Epithelial cell of esophagus (primary cell): ENCODE measurements at regions not wholly inside any gene's neighbourhood (a gene's known extent, or its start where the extent isn't known, plus 50 kb on each side); places are given as distances from the start of the nearest gene placed in this dataset.

Source experiments
- DNase-seq: peaks from one replicate; pipeline ENCODE4 v3.0.0; 2010; ENCODE audit warnings: low read depth
- H3K4me3 ChIP-seq: 2 replicates; pipeline ENCODE4 v1.5.1; 2011; ENCODE audit warnings: mild to moderate bottlenecking, low read length, control low read depth
- TF ChIP-seq, protein P1 (sequence below): IDR thresholded peaks from 2 replicates; pipeline ENCODE4 v1.5.1; 2011; ENCODE audit warnings: low read depth, mild to moderate bottlenecking, low read length, control low read depth, inconsistent platforms; ENCODE audit not compliant: insufficient read depth; ENCODE audit errors: missing control alignments

- DNase-seq, result no peak
- no peak overlapping the region for H3K4me3 ChIP-seq
- TF ChIP-seq, protein P1, sequence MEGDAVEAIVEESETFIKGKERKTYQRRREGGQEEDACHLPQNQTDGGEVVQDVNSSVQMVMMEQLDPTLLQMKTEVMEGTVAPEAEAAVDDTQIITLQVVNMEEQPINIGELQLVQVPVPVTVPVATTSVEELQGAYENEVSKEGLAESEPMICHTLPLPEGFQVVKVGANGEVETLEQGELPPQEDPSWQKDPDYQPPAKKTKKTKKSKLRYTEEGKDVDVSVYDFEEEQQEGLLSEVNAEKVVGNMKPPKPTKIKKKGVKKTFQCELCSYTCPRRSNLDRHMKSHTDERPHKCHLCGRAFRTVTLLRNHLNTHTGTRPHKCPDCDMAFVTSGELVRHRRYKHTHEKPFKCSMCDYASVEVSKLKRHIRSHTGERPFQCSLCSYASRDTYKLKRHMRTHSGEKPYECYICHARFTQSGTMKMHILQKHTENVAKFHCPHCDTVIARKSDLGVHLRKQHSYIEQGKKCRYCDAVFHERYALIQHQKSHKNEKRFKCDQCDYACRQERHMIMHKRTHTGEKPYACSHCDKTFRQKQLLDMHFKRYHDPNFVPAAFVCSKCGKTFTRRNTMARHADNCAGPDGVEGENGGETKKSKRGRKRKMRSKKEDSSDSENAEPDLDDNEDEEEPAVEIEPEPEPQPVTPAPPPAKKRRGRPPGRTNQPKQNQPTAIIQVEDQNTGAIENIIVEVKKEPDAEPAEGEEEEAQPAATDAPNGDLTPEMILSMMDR, result no peak
Observed at GRCh38 chr9:129361196-129361595, 183.1 kb upstream of the IER5L start.

DNA sequence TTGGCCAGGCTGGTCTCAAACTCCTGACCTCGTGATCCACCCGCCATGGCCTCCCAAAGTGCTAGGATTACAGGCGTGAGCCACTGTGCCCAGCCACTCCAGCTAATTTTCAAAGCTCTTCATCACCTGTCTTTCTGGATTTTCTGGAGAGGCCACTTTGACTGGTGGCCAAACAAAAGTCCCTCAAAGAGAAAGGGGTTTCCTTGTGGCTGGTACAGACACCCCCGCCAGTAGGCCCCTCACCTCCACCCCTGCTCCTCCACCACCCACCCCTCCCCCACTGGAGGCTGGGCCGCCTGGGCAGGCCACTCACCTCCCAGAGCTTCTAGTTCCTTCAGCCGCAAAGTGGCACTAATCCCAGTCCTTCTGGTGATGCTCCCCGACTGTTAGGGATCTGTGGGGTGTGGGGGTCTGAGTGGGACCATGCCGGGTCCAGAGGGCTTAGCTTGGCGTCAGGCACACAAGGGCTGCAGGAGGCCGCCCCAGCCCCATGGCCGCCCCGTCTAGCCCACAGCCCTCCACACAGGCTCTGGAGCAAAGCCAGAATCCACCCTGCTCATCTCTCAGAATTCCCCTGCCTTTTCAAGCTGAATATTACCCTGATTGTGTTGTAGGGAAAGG is 182.0 kb upstream of the IER5L start:
- TF ChIP-seq, protein P1, result no peak
- DNase-seq, result no peak
- no peak overlapping the region for H3K4me3 ChIP-seq

GRCh38 chr9:129359162-129359811 is 181.2 kb upstream of the IER5L start:
- DNase-seq, result no peak
- no peak overlapping the region for H3K4me3 ChIP-seq
- TF ChIP-seq, protein P1, result no peak

- TF ChIP-seq, protein P1, result no peak
- H3K4me3 ChIP-seq, result no peak overlapping the region
- DNase-seq, result no peak
Observed at GRCh38 chr9:129358621-129359154, 180.6 kb upstream of the IER5L start.

GRCh38 chr9:129357773-129358245 is 179.7 kb upstream of the IER5L start:
- no peak overlapping the region for H3K4me3 ChIP-seq
- DNase-seq, result no peak

DNA sequence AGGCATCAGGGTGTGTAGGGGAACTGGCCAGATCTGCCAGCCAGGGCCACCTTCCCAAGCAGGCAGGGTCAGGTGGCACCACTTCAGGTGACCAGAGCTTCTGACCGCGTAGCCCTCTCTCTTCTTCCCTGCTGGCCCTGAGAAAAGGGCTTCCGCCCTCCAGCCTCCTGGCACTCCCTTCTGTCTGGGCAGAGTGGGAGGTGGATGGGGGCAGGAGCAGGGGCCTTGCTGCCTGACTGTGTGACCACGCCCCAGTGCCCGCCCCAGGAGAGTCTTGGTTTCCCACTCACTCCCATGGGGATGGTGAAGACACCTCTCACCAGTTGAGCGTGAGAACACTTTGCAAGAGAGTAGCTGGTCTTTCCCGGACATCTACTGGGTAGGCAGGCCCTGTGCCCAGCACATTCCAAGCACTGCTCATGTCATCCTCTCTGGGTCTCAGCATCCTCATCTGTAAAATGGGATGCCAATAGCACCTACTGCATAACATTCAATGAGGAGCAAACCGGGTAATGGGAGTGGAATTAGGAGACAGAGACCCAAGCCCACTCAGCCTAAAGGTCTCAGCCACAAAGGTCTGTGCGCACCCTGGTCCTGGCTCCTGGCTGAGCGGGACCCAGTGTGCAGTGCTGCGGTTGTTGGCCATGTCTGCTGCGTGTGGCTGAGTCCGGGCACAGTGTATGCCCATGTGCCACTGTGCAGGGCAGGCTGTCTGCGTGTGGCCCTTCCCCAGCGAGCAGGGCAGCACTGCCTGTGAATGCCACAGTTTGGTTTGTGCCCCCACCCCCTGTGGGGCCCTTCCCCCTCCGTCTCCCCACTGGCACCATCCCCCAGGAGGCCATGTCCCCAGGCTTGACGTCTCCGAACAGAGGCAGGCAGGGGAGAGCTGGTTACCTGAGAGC is 179.1 kb upstream of the IER5L start:
- H3K4me3 ChIP-seq, result no peak overlapping the region
- no peak for DNase-seq
- TF ChIP-seq, protein P1, result no peak

More at GRCh38 chr9:129357773-129358245, 179.7 kb upstream of the IER5L start:
- TF ChIP-seq, protein P1, result no peak
